GM12865 (cell line): ENCODE measurements at regions not wholly inside any gene's neighbourhood (a gene's known extent, or its start where the extent isn't known, plus 50 kb on each side); places are given as distances from the start of the nearest gene placed in this dataset.

Source experiments
- DNase-seq: peaks from one replicate; pipeline ENCODE4 v3.0.0; 2010; ENCODE audit warnings: low read depth
- H3K4me3 ChIP-seq: 2 replicates; pipeline ENCODE4 v1.5.1; 2011; ENCODE audit warnings: mild to moderate bottlenecking, low read depth, low read length, control low read depth
- TF ChIP-seq, protein P1 (sequence below): IDR thresholded peaks from 2 replicates; pipeline ENCODE4 v1.5.1; 2011; ENCODE audit warnings: low read length, control low read depth, low read depth, inconsistent platforms; ENCODE audit not compliant: insufficient read depth; ENCODE audit errors: missing control alignments

DNA sequence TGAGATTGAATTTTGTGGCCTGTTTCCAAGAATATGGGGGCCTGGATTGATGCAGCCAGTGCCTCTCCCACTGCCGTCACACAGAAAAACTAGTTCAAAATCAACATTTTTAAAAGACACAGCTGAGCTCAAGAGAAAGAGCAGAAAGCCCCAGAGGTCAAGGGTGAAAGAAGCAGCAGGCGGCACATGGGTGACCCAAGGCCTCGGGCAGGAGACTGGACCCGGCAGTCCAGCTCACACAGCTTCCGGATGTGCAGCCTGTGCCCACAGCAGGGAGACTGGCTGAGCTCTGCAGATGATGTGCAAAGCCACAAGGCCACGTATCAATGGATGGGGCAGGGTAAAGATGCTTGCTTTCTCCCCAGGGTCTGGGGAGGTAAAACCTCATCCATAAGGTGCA is 50.4 kb upstream of the RNF32 start:
- H3K4me3 ChIP-seq, result no peak overlapping the region
- DNase-seq, result no peak
- TF ChIP-seq, protein P1, sequence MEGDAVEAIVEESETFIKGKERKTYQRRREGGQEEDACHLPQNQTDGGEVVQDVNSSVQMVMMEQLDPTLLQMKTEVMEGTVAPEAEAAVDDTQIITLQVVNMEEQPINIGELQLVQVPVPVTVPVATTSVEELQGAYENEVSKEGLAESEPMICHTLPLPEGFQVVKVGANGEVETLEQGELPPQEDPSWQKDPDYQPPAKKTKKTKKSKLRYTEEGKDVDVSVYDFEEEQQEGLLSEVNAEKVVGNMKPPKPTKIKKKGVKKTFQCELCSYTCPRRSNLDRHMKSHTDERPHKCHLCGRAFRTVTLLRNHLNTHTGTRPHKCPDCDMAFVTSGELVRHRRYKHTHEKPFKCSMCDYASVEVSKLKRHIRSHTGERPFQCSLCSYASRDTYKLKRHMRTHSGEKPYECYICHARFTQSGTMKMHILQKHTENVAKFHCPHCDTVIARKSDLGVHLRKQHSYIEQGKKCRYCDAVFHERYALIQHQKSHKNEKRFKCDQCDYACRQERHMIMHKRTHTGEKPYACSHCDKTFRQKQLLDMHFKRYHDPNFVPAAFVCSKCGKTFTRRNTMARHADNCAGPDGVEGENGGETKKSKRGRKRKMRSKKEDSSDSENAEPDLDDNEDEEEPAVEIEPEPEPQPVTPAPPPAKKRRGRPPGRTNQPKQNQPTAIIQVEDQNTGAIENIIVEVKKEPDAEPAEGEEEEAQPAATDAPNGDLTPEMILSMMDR, result no peak

- TF ChIP-seq, protein P1, result no peak
- DNase-seq, result no peak
- no peak overlapping the region for H3K4me3 ChIP-seq
Measured at GRCh38 chr7:156589808-156590207, 50.8 kb upstream of the RNF32 start.

DNA sequence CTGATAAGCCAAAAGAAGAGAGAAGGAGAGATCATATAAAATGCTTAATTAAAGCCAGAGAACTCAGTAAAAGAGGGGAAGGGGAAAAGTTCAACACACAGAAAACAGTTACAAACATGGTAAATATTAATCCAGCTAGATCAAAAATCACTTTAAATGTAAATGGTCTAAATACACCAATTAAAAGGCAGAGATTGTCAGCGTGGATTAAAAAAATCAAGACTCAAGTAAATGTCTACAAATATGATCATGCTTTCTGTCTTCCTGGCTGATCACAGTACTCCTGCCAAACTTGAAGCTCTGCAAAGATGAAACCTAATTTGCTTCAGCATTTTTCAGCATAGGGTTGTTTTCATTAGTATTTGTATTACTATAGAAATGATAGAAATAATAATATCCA is 54.6 kb upstream of the RNF32 start:
- TF ChIP-seq, protein P1, result no peak
- no peak overlapping the region for H3K4me3 ChIP-seq
- no peak for DNase-seq

GRCh38 chr7:156585025-156585648 is 55.4 kb upstream of the RNF32 start:
- no peak overlapping the region for H3K4me3 ChIP-seq
- TF ChIP-seq, protein P1, result no peak
- DNase-seq, result no peak

GRCh38 chr7:156582591-156583123 is 57.9 kb upstream of the RNF32 start:
- H3K4me3 ChIP-seq, result no peak overlapping the region
- TF ChIP-seq, protein P1, result peak; percentile 18
- peak; percentile 7 for DNase-seq

- TF ChIP-seq, protein P1, result no peak
- no peak for DNase-seq
- no peak overlapping the region for H3K4me3 ChIP-seq
Measured at GRCh38 chr7:156580036-156580435, 60.5 kb upstream of the RNF32 start.

DNA sequence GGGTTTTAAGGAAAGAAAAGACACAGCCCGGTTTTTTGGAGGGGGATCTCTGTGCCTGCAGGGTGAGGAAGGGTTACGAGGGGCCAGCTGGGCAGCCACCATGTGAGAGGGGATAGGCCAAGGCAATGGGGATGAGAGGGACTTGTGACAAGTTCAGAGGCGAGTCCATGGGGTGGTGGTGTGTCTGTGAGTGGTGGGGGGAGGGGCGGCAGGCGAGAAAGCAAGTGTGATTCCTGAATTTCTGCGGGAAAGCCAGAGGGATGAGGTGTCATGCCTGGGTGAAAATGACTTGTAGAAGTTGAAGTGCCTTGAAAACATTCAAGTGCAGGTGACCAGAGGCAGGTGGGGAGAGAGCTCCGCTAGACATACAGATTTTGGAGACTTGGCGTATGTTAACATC is 61.0 kb upstream of the RNF32 start:
- DNase-seq, result no peak
- TF ChIP-seq, protein P1, result no peak
- no peak overlapping the region for H3K4me3 ChIP-seq
